Activated T-helper 2 cell treated with anti-CD3 and anti-CD28 coated beads, Interferon-gamma antibody, Interleukin-2, Interleukin-4, amounts not matched to agents 10 μg/mL and 5 μg/mL and 100 μg/mL, durations not matched to agents 14 hours and 24 hours and 36 hours (primary cell): ENCODE measurements at regions not wholly inside any gene's neighbourhood (a gene's known extent, or its start where the extent isn't known, plus 50 kb on each side); places are given as distances from the start of the nearest gene placed in this dataset.
"Not testable (repeated sequence)": the region's sequence is repeated elsewhere in the genome, so short reads cannot be mapped to it uniquely, and the experiment has no call there.

Source experiments
- DNase-seq: peaks from one replicate; pipeline ENCODE4 v3.0.0; 2021; ENCODE audit warnings: low spot score
- H3K27ac Mint-ChIP-seq: one replicate; pipeline ENCODE4 v1.8.0; 2021; ENCODE audit warnings: mixed read lengths
- H3K27me3 Mint-ChIP-seq: one replicate; pipeline ENCODE4 v1.8.0; 2021; ENCODE audit warnings: low read depth, mixed read lengths
- H3K36me3 Mint-ChIP-seq: one replicate; pipeline ENCODE4 v1.8.0; 2021; ENCODE audit warnings: low read depth, mixed read lengths
- H3K4me1 Mint-ChIP-seq: one replicate; pipeline ENCODE4 v1.8.0; 2021; ENCODE audit warnings: low read depth, mixed read lengths
- H3K4me3 Mint-ChIP-seq: one replicate; pipeline ENCODE4 v1.8.0; 2021; ENCODE audit warnings: low read depth, mild to moderate bottlenecking, moderate library complexity, mixed read lengths
- H3K9me3 Mint-ChIP-seq: one replicate; pipeline ENCODE4 v1.8.0; 2021; ENCODE audit warnings: mixed read lengths
- intact Hi-C: fragments of 100-400 bp; cut with micrococcal nuclease; formaldehyde crosslinking; loops from one replicate; pipeline ENCODE4 v1.15.1; 2023

GRCh38 chr5:74973694-74974093 lies 78.7 kb downstream of the GCNT4 start:
- no peak for DNase-seq
- Mint-ChIP-seq H3K4me1 (peaks cover 15% of the 10 kb centered on the region), H3K4me3 (no peak overlapping the region), H3K36me3 (no peaks in the 10 kb centered on the region), H3K27ac (no peak overlapping the region), H3K9me3 (peaks cover 12% of the 10 kb centered on the region), H3K27me3 (peaks cover 2% of the 10 kb centered on the region)
- intact Hi-C loops = loop anchor here (2.0 kb wide), 1 partner anchor 39 kb away; no protein-coding TSS in a partner anchor

- intact Hi-C loops = no loop called here
- no peak for DNase-seq
- Mint-ChIP-seq H3K9me3 (peaks cover 12% of the 10 kb centered on the region), H3K4me3 (no peak overlapping the region), H3K36me3 (no peaks in the 10 kb centered on the region), H3K27me3 (peaks cover 2% of the 10 kb centered on the region), H3K27ac (no peak overlapping the region), H3K4me1 (peaks cover 10% of the 10 kb centered on the region)
Measured at GRCh38 chr5:74971947-74972460, 80.4 kb downstream of the GCNT4 start.

GRCh38 chr5:74970891-74971290 lies 81.5 kb downstream of the GCNT4 start:
- H3K4me1 Mint-ChIP-seq, DNase-seq, H3K27me3 Mint-ChIP-seq, H3K36me3 Mint-ChIP-seq, H3K27ac Mint-ChIP-seq, H3K9me3 Mint-ChIP-seq, intact Hi-C loops, H3K4me3 Mint-ChIP-seq: not testable (repeated sequence)

GRCh38 chr5:74969726-74970125 lies 82.6 kb downstream of the GCNT4 start:
- intact Hi-C loops = no loop called here
- no peak overlapping the region for H3K27ac Mint-ChIP-seq

GRCh38 chr5:74966141-74967026 lies 86.0 kb downstream of the GCNT4 start:
- Mint-ChIP-seq H3K36me3 (no peaks in the 10 kb centered on the region), H3K9me3 (no peaks in the 10 kb centered on the region), H3K4me3 (no peak overlapping the region), H3K27ac (no peak overlapping the region), H3K27me3 (peaks cover 24% of the 10 kb centered on the region), H3K4me1 (no peaks in the 10 kb centered on the region)
- no peak for DNase-seq
- intact Hi-C loops = no loop called here

More at GRCh38 chr5:74969726-74970125, 82.6 kb downstream of the GCNT4 start:
- no peaks in the 10 kb centered on the region for H3K9me3 Mint-ChIP-seq
- H3K4me1 Mint-ChIP-seq = peaks cover 5% of the 10 kb centered on the region
- no peak overlapping the region for H3K4me3 Mint-ChIP-seq
- peaks cover 6% of the 10 kb centered on the region for H3K27me3 Mint-ChIP-seq
- H3K36me3 Mint-ChIP-seq = no peaks in the 10 kb centered on the region
- DNase-seq = no peak

- Mint-ChIP-seq H3K4me3 (no peak overlapping the region), H3K9me3 (no peaks in the 10 kb centered on the region), H3K27me3 (peaks cover 26% of the 10 kb centered on the region), H3K27ac (no peak overlapping the region), H3K4me1 (no peaks in the 10 kb centered on the region), H3K36me3 (no peaks in the 10 kb centered on the region)
- intact Hi-C loops = no loop called here
- DNase-seq = no peak
Measured at GRCh38 chr5:74963407-74963806, 89.0 kb downstream of the GCNT4 start.

GRCh38 chr5:74957906-74958305 lies 91.7 kb upstream of the FAM169A start:
- Mint-ChIP-seq H3K27ac (no peak overlapping the region), H3K4me1 (no peaks in the 10 kb centered on the region), H3K36me3 (no peaks in the 10 kb centered on the region), H3K27me3 (peaks cover 16% of the 10 kb centered on the region), H3K9me3 (no peaks in the 10 kb centered on the region), H3K4me3 (no peak overlapping the region)
- no peak for DNase-seq
- intact Hi-C loops = no loop called here

- no peak overlapping the region for H3K27ac Mint-ChIP-seq
- peaks cover 16% of the 10 kb centered on the region for H3K27me3 Mint-ChIP-seq
- H3K36me3 Mint-ChIP-seq = no peaks in the 10 kb centered on the region
- intact Hi-C loops = no loop called here
- H3K9me3 Mint-ChIP-seq = no peaks in the 10 kb centered on the region
- DNase-seq = no peak
- no peak overlapping the region for H3K4me3 Mint-ChIP-seq
- no peaks in the 10 kb centered on the region for H3K4me1 Mint-ChIP-seq
Measured at GRCh38 chr5:74957029-74957784, 91.0 kb upstream of the FAM169A start.

- intact Hi-C loops = no loop called here
- peaks cover 15% of the 10 kb centered on the region for H3K27me3 Mint-ChIP-seq
- no peaks in the 10 kb centered on the region for H3K9me3 Mint-ChIP-seq
- H3K4me1 Mint-ChIP-seq = no peaks in the 10 kb centered on the region
- no peak overlapping the region for H3K4me3 Mint-ChIP-seq
- DNase-seq = no peak
- no peaks in the 10 kb centered on the region for H3K36me3 Mint-ChIP-seq
- no peak overlapping the region for H3K27ac Mint-ChIP-seq
Measured at GRCh38 chr5:74956278-74956677, 90.1 kb upstream of the FAM169A start.

- intact Hi-C loops = no loop called here
- H3K4me3 Mint-ChIP-seq = no peak overlapping the region
- H3K9me3 Mint-ChIP-seq = no peaks in the 10 kb centered on the region
- H3K36me3 Mint-ChIP-seq = no peaks in the 10 kb centered on the region
- H3K4me1 Mint-ChIP-seq = no peaks in the 10 kb centered on the region
- H3K27me3 Mint-ChIP-seq = peaks cover 26% of the 10 kb centered on the region
- H3K27ac Mint-ChIP-seq = no peak overlapping the region
- no peak for DNase-seq
Measured at GRCh38 chr5:74954919-74955318, 88.7 kb upstream of the FAM169A start.

- intact Hi-C loops = no loop called here
- H3K36me3 Mint-ChIP-seq = no peaks in the 10 kb centered on the region
- no peak overlapping the region for H3K27ac Mint-ChIP-seq
- no peaks in the 10 kb centered on the region for H3K9me3 Mint-ChIP-seq
- no peak overlapping the region for H3K4me3 Mint-ChIP-seq
- H3K27me3 Mint-ChIP-seq = peaks cover 29% of the 10 kb centered on the region
- H3K4me1 Mint-ChIP-seq = no peaks in the 10 kb centered on the region
- no peak for DNase-seq
Measured at GRCh38 chr5:74953937-74954720, 87.9 kb upstream of the FAM169A start.

GRCh38 chr5:74953554-74953936 lies 87.4 kb upstream of the FAM169A start:
- no peaks in the 10 kb centered on the region for H3K4me1 Mint-ChIP-seq
- H3K27me3 Mint-ChIP-seq = peaks cover 27% of the 10 kb centered on the region
- H3K4me3 Mint-ChIP-seq = no peak overlapping the region
- DNase-seq = no peak
- no peaks in the 10 kb centered on the region for H3K9me3 Mint-ChIP-seq
- no peak overlapping the region for H3K27ac Mint-ChIP-seq
- H3K36me3 Mint-ChIP-seq = no peaks in the 10 kb centered on the region
- intact Hi-C loops = no loop called here
